Neutrophil (primary cell): ENCODE measurements at regions not wholly inside any gene's neighbourhood (a gene's known extent, or its start where the extent isn't known, plus 50 kb on each side); places are given as distances from the start of the nearest gene placed in this dataset.

Experiments used
- H3K27ac ChIP-seq: fragments of 200-600 bp; sonication (generic); 2 replicates; pipeline ENCODE4 v1.5.1; 2016; ENCODE audit warnings: mild to moderate bottlenecking, moderate library complexity
- H3K27me3 ChIP-seq: fragments of 200-600 bp; sonication (generic); 2 replicates; pipeline ENCODE4 v1.6.0; 2016; ENCODE audit warnings: mild to moderate bottlenecking
- H3K36me3 ChIP-seq: fragments of 200-600 bp; sonication (generic); 2 replicates; pipeline ENCODE4 v1.5.1; 2017
- H3K4me1 ChIP-seq, 2 experiments: fragments of 200-600 bp in 1 of 2; sonication (generic) in 1 of 2; 1 replicate in 1 of 2; 2 replicates in 1 of 2; pipeline versions ENCODE4 v1.5.1 to v1.6.1; 2013 to 2016; ENCODE audit warnings: low read depth in 1 of 2, low read length in 1 of 2, mild to moderate bottlenecking in 1 of 2, moderate library complexity in 1 of 2; ENCODE audit not compliant: control insufficient read depth in 1 of 2, insufficient read depth in 1 of 2
- H3K4me3 ChIP-seq, 2 experiments: fragments of 200-600 bp in 1 of 2; sonication (generic) in 1 of 2; 1 replicate in 1 of 2; 2 replicates in 1 of 2; pipeline ENCODE4 v1.5.1; 2013 to 2016; ENCODE audit warnings: low read depth in 1 of 2, low read length in 1 of 2, mild to moderate bottlenecking in 1 of 2, moderate library complexity in 1 of 2
- H3K9me3 ChIP-seq: fragments of 200-600 bp; sonication (generic); 2 replicates; pipeline ENCODE4 v1.5.1; 2016
- TF ChIP-seq, protein P1 (sequence below): fragments of 200-600 bp; sonication (generic); IDR thresholded peaks from 2 replicates; pipeline ENCODE4 v1.5.1; 2016; ENCODE audit warnings: antibody characterized with exemption

DNA sequence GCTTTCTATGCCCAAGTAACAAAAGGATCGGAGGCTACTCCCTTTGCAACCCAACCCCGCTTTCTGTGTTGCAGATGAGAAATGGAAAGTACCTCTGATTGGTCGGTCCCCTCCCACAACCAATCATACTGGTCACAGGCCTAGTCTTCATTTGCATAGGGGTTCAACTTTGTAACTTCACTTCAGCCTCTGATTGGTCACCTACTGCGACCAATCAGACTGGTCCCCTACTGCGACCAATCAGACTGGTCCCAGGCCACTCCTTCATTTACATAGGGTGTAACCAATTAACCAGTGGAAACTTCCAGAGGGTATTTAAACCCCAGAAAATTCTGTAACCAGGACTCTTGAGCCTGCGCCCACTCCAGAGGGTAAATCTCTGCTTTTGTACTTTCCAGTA lies 906.4 kb upstream of the TMEM132C start:
- H3K27me3 ChIP-seq, result no peaks in the 10 kb centered on the region
- TF ChIP-seq, protein P1, sequence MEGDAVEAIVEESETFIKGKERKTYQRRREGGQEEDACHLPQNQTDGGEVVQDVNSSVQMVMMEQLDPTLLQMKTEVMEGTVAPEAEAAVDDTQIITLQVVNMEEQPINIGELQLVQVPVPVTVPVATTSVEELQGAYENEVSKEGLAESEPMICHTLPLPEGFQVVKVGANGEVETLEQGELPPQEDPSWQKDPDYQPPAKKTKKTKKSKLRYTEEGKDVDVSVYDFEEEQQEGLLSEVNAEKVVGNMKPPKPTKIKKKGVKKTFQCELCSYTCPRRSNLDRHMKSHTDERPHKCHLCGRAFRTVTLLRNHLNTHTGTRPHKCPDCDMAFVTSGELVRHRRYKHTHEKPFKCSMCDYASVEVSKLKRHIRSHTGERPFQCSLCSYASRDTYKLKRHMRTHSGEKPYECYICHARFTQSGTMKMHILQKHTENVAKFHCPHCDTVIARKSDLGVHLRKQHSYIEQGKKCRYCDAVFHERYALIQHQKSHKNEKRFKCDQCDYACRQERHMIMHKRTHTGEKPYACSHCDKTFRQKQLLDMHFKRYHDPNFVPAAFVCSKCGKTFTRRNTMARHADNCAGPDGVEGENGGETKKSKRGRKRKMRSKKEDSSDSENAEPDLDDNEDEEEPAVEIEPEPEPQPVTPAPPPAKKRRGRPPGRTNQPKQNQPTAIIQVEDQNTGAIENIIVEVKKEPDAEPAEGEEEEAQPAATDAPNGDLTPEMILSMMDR, result no peak
- no peak overlapping the region for H3K4me3 ChIP-seq
- H3K9me3 ChIP-seq, result no peaks in the 10 kb centered on the region
- H3K36me3 ChIP-seq, result no peaks in the 10 kb centered on the region
- no peak overlapping the region for H3K27ac ChIP-seq
- H3K4me1 ChIP-seq, result no peaks in the 10 kb centered on the region

GRCh38 chr12:127362121-127362520 lies 904.8 kb upstream of the TMEM132C start:
- no peaks in the 10 kb centered on the region for H3K27me3 ChIP-seq
- H3K27ac ChIP-seq, result no peak overlapping the region
- TF ChIP-seq, protein P1, result no peak
- no peak overlapping the region for H3K4me3 ChIP-seq
- no peaks in the 10 kb centered on the region for H3K9me3 ChIP-seq
- H3K36me3 ChIP-seq, result no peaks in the 10 kb centered on the region
- H3K4me1 ChIP-seq, result no peaks in the 10 kb centered on the region

- H3K36me3 ChIP-seq, result no peaks in the 10 kb centered on the region
- TF ChIP-seq, protein P1, result no peak
- H3K27ac ChIP-seq, result no peak overlapping the region
- no peak overlapping the region for H3K4me3 ChIP-seq
- no peaks in the 10 kb centered on the region for H3K27me3 ChIP-seq
- H3K4me1 ChIP-seq, result no peaks in the 10 kb centered on the region
- H3K9me3 ChIP-seq, result no peaks in the 10 kb centered on the region
Measured at GRCh38 chr12:127363392-127363791, 903.6 kb upstream of the TMEM132C start.

GRCh38 chr12:127373559-127373958 lies 893.4 kb upstream of the TMEM132C start:
- Histone ChIP-seq H3K27me3 (no peaks in the 10 kb centered on the region), H3K27ac (no peak overlapping the region), H3K4me1 (no peaks in the 10 kb centered on the region), H3K36me3 (no peaks in the 10 kb centered on the region), H3K4me3 (no peak overlapping the region), H3K9me3 (no peaks in the 10 kb centered on the region)
- TF ChIP-seq, protein P1, result no peak

DNA sequence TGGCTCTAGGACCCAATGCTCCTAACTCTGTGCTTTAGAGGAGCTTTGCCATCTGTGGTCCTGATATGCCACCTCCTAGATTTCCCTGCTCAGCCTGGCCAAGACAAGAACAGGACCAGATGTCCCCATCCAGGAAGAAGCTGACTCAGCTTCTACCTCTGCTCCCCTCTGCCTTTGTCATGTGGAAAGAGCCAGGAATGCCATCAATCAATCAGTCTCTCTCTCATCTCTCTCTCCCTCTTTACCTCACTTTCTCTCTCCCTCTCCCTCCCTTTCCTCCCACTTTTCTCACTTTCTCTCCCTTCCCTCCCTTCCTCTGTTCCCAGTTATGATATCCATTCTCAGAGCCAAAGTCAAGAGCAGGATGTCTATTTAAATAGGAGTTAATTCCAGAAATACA lies 892.5 kb upstream of the TMEM132C start:
- H3K9me3 ChIP-seq, result no peaks in the 10 kb centered on the region
- no peaks in the 10 kb centered on the region for H3K4me1 ChIP-seq
- H3K4me3 ChIP-seq, result no peak overlapping the region
- H3K27me3 ChIP-seq, result no peaks in the 10 kb centered on the region
- TF ChIP-seq, protein P1, result no peak
- no peak overlapping the region for H3K27ac ChIP-seq
- no peaks in the 10 kb centered on the region for H3K36me3 ChIP-seq

- Histone ChIP-seq H3K36me3 (no peaks in the 10 kb centered on the region), H3K27me3 (peaks cover 15% of the 10 kb centered on the region), H3K4me3 (no peak overlapping the region), H3K4me1 (no peaks in the 10 kb centered on the region), H3K27ac (no peak overlapping the region), H3K9me3 (no peaks in the 10 kb centered on the region)
- TF ChIP-seq, protein P1, result no peak
Measured at GRCh38 chr12:127381043-127381668, 885.8 kb upstream of the TMEM132C start.
